Activated CD8-positive, alpha-beta T cell treated with anti-CD3 and anti-CD28 coated beads for 36 hours (primary cell): ENCODE measurements at regions not wholly inside any gene's neighbourhood (a gene's known extent, or its start where the extent isn't known, plus 50 kb on each side); places are given as distances from the start of the nearest gene placed in this dataset.

Experiments used
- ATAC-seq: fragments of 200-7000 bp; cut with Tn5 transposase; one replicate; pipeline ENCODE4 v1.10.0; 2021; ENCODE audit warnings: mild to moderate bottlenecking, moderate library complexity
- CTCF ChIA-PET: fragments of 350-600 bp; sonication (Branson Sonifier 250); formaldehyde crosslinking; loops from one replicate; lab custom pipeline; 2021; ENCODE audit warnings: antibody characterized with exemption; lab: Charles Lee
- POLR2A ChIA-PET: fragments of 350-600 bp; sonication (Branson Sonifier 250); formaldehyde crosslinking; loops from one replicate; lab custom pipeline; 2021; ENCODE audit warnings: antibody characterized with exemption; lab: Charles Lee
- DNase-seq: peaks from one replicate; pipeline ENCODE4 v3.0.0-alpha.2; 2020
- H3K27ac Mint-ChIP-seq: one replicate; pipeline ENCODE4 v1.8.0; 2021; ENCODE audit warnings: mild to moderate bottlenecking, mixed read lengths
- H3K27me3 Mint-ChIP-seq: one replicate; pipeline ENCODE4 v1.8.0; 2021; ENCODE audit warnings: mixed read lengths
- H3K36me3 Mint-ChIP-seq: one replicate; pipeline ENCODE4 v1.8.0; 2021; ENCODE audit warnings: low read depth, mixed read lengths
- H3K4me1 Mint-ChIP-seq: one replicate; pipeline ENCODE4 v1.8.0; 2021; ENCODE audit warnings: low read depth, mixed read lengths
- H3K4me3 Mint-ChIP-seq: one replicate; pipeline ENCODE4 v1.8.0; 2021; ENCODE audit warnings: mild to moderate bottlenecking, moderate library complexity, mixed read lengths
- H3K9me3 Mint-ChIP-seq: one replicate; pipeline ENCODE4 v1.8.0; 2021; ENCODE audit warnings: mixed read lengths
- intact Hi-C: fragments of 100-400 bp; cut with micrococcal nuclease; formaldehyde crosslinking; loops from one replicate; pipeline ENCODE4 v1.10.0; 2022
- TF ChIP-seq, protein P1 (sequence below): fragments of 200-600 bp; IDR thresholded peaks from one replicate; pipeline ENCODE4 v1.8.0; 2022; ENCODE audit warnings: antibody characterized with exemption, mild to moderate bottlenecking

DNA sequence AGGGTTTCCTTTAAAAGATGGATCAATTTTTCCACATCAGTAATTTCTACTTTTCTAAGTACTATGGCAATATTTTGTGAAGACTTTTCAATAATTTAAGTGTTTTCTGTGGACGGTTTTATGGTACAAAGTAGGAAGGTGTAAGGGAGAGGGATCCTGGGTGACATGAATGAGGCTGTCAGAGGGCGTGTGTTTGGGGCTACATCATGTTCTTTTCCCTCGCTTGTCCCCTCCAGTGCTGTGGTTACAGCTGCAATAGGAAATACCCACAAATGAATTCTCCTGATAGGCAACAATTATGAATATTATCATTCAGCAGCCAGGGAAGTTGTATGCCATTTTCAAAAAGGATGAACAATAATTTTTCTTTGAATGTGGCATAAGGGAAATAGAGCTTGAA is 83.8 kb downstream of the CAVIN4 start:
- H3K9me3 Mint-ChIP-seq = peaks cover 13% of the 10 kb centered on the region
- DNase-seq (no peak), ATAC-seq (no peak)
- H3K4me1 Mint-ChIP-seq = no peaks in the 10 kb centered on the region
- no peak overlapping the region for H3K4me3 Mint-ChIP-seq
- TF ChIP-seq, protein P1, sequence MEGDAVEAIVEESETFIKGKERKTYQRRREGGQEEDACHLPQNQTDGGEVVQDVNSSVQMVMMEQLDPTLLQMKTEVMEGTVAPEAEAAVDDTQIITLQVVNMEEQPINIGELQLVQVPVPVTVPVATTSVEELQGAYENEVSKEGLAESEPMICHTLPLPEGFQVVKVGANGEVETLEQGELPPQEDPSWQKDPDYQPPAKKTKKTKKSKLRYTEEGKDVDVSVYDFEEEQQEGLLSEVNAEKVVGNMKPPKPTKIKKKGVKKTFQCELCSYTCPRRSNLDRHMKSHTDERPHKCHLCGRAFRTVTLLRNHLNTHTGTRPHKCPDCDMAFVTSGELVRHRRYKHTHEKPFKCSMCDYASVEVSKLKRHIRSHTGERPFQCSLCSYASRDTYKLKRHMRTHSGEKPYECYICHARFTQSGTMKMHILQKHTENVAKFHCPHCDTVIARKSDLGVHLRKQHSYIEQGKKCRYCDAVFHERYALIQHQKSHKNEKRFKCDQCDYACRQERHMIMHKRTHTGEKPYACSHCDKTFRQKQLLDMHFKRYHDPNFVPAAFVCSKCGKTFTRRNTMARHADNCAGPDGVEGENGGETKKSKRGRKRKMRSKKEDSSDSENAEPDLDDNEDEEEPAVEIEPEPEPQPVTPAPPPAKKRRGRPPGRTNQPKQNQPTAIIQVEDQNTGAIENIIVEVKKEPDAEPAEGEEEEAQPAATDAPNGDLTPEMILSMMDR = no peak
- peaks cover 17% of the 10 kb centered on the region for H3K27me3 Mint-ChIP-seq
- H3K36me3 Mint-ChIP-seq = no peaks in the 10 kb centered on the region
- CTCF ChIA-PET = no interaction called here
- no peak overlapping the region for H3K27ac Mint-ChIP-seq
- intact Hi-C loops = no loop called here
- POLR2A ChIA-PET = no interaction called here

- Mint-ChIP-seq H3K4me3 (no peak overlapping the region), H3K27ac (no peak overlapping the region), H3K27me3 (peaks cover 17% of the 10 kb centered on the region), H3K9me3 (peaks cover 10% of the 10 kb centered on the region), H3K36me3 (no peaks in the 10 kb centered on the region), H3K4me1 (no peaks in the 10 kb centered on the region)
- intact Hi-C loops = no loop called here
- TF ChIP-seq, protein P1 = no peak
- CTCF ChIA-PET = no interaction called here
- DNase-seq = no peak
- no peak for ATAC-seq
- POLR2A ChIA-PET = no interaction called here
These were observed 84.2 kb downstream of the CAVIN4 start for GRCh38 chr9:100662122-100662521.

- no peak for ATAC-seq
- Mint-ChIP-seq H3K36me3 (no peaks in the 10 kb centered on the region), H3K27ac (no peak overlapping the region), H3K4me3 (no peak overlapping the region), H3K9me3 (peaks cover 3% of the 10 kb centered on the region), H3K27me3 (peaks cover 20% of the 10 kb centered on the region), H3K4me1 (no peaks in the 10 kb centered on the region)
- DNase-seq = no peak
- intact Hi-C loops = no loop called here
- TF ChIP-seq, protein P1 = no peak
- ChIA-PET POLR2A (no interaction called here), CTCF (no interaction called here)
These were observed 89.6 kb downstream of the CAVIN4 start for GRCh38 chr9:100667448-100667847.

DNA sequence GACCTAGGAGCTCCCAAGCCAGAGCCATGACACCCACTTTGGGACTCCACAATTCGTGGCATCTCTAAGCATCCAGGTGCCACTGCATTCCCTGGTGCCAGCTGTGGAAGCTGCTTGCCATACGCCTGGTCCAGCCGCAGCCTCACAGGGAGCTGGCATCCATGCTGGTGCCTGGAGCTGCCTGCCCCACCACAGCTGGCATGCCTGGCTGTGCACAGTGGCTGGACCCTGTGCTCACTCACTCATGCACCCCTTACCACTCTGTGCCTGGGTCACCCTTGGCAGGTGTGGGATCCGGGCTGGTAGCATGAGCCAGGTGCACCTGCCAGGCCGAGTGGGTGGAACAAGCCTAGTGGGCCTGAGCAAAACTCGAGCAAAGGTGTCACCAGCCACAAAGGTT is 90.1 kb downstream of the CAVIN4 start:
- Mint-ChIP-seq H3K9me3 (peaks cover 3% of the 10 kb centered on the region), H3K27ac (no peak overlapping the region), H3K4me1 (no peaks in the 10 kb centered on the region), H3K4me3 (no peak overlapping the region), H3K27me3 (peaks cover 21% of the 10 kb centered on the region), H3K36me3 (no peaks in the 10 kb centered on the region)
- POLR2A ChIA-PET = no interaction called here
- intact Hi-C loops = no loop called here
- no peak for DNase-seq
- CTCF ChIA-PET = no interaction called here
- no peak for ATAC-seq
- TF ChIP-seq, protein P1 = no peak

GRCh38 chr9:100669968-100670367 is 92.1 kb downstream of the CAVIN4 start:
- peaks cover 3% of the 10 kb centered on the region for H3K9me3 Mint-ChIP-seq
- H3K27me3 Mint-ChIP-seq = peaks cover 13% of the 10 kb centered on the region
- intact Hi-C loops = no loop called here
- ATAC-seq (no peak), DNase-seq (no peak)
- POLR2A ChIA-PET = no interaction called here
- TF ChIP-seq, protein P1 = no peak
- H3K36me3 Mint-ChIP-seq = no peaks in the 10 kb centered on the region
- no peaks in the 10 kb centered on the region for H3K4me1 Mint-ChIP-seq
- CTCF ChIA-PET = no interaction called here
- no peak overlapping the region for H3K4me3 Mint-ChIP-seq
- H3K27ac Mint-ChIP-seq = no peak overlapping the region
